ENCODE measurements at regions not wholly inside any gene's neighbourhood (a gene's known extent, or its start where the extent isn't known, plus 50 kb on each side); places are given as distances from the start of the nearest gene placed in this dataset.

DNA sequence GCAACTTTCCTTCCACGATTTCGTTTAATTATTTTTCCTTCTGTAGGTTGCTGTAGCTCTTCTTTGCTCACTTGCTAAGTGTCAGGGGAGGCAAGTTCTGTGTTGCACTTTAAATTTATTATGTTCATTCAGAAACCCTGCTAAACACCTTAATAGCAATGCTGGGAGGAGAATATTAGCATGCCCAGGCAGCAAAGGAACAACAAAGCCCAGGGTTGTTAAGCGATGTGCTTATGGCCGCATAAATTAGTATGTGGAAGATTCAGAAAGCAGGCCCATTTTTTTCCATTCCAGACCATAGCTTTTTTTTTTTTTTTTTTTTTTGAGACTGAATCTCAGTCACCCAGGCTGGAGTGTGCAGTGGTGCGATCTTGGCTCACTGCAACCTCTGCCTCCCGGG, 151.3 kb downstream of the BACH1 start:
- peaks cover 12% of the 10 kb centered on the region for H3K9me3 Mint-ChIP-seq
- H3K36me3 Mint-ChIP-seq (ENCODE audit: low read depth), result peaks cover 12% of the 10 kb centered on the region
- H3K4me1 Mint-ChIP-seq (ENCODE audit: low read depth), result peaks cover 13% of the 10 kb centered on the region
- DNase-seq (ENCODE audit: low spot score), result no peak
- intact Hi-C loops (cut with micrococcal nuclease), result no loop called here
- peak overlapping the region; percentile 69 for H3K27ac Mint-ChIP-seq
- no peak overlapping the region for H3K4me3 Mint-ChIP-seq (ENCODE audit: low read depth)
- H3K27me3 Mint-ChIP-seq (ENCODE audit: low read depth), result no peaks in the 10 kb centered on the region

DNA sequence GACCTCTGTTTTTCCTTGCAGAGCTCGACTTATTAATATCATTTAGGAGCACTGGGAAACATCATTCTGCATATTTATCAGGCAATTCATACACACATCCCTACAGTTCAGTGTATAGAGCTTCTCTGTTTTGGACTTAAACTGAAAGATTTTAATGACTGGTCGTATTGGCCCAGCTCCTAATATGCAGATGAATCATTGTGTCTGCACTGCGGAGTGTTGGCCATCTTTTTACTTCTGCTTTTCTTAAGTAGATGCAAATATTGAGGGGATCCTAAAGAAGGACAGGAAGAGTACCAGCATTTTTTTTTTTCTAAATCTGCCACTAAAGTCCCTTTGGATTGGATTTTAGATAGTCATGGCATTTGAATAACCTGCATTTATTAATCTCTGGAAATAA, 154.8 kb downstream of the BACH1 start:
- Mint-ChIP-seq H3K4me1 (ENCODE audit: low read depth) (peaks cover 13% of the 10 kb centered on the region), H3K27me3 (ENCODE audit: low read depth) (no peaks in the 10 kb centered on the region), H3K27ac (no peak overlapping the region), H3K9me3 (peaks cover 9% of the 10 kb centered on the region), H3K4me3 (ENCODE audit: low read depth) (no peak overlapping the region), H3K36me3 (ENCODE audit: low read depth) (peaks cover 9% of the 10 kb centered on the region)
- intact Hi-C loops (cut with micrococcal nuclease), result no loop called here
- no peak for DNase-seq (ENCODE audit: low spot score)

DNA sequence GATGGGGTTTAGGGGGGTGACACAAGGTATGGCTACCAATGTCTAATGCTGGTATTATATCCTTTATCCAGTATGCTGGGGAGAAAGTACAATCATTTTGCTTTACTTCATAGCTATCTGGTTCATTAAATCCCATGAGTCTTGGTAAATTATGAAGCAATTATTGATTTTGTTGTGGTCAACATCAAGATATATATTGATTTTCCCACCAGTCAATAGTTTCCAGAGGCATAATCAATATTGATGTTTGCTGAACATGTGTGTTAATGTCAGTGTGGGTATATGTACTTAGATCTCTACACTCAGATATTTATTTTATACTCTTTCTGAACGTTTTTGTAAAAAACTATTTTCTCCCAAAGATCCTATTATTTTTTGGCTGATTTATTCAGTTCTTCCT, 155.5 kb downstream of the BACH1 start:
- no peak overlapping the region for H3K4me3 Mint-ChIP-seq (ENCODE audit: low read depth)
- peaks cover 9% of the 10 kb centered on the region for H3K4me1 Mint-ChIP-seq (ENCODE audit: low read depth)
- peaks cover 3% of the 10 kb centered on the region for H3K9me3 Mint-ChIP-seq
- no peak for DNase-seq (ENCODE audit: low spot score)
- intact Hi-C loops (cut with micrococcal nuclease), result no loop called here
- H3K27ac Mint-ChIP-seq, result no peak overlapping the region
- peaks cover 3% of the 10 kb centered on the region for H3K36me3 Mint-ChIP-seq (ENCODE audit: low read depth)
- H3K27me3 Mint-ChIP-seq (ENCODE audit: low read depth), result no peaks in the 10 kb centered on the region

DNA sequence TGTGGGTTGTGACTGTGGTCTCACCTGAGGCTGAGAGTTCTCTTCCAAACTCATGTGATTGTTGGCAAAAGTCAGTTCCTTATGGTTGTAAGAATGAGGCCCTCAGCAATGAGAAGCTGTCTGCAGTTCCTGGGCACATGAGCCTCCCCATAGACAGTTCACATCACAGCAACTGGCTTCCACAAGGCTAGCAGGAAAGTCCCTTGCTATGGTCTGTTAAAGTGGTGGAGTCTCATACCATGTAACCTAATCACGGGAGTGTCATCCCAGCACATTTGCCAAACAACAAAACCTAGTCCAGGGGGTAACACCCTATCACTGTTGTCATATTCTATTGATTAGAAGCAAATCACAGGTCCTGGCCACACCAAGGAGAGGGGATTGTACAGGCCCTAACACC, 163.8 kb downstream of the BACH1 start:
- Mint-ChIP-seq H3K27me3 (ENCODE audit: low read depth) (no peaks in the 10 kb centered on the region), H3K9me3 (no peaks in the 10 kb centered on the region), H3K27ac (no peak overlapping the region), H3K4me3 (ENCODE audit: low read depth) (no peak overlapping the region), H3K4me1 (ENCODE audit: low read depth) (no peaks in the 10 kb centered on the region), H3K36me3 (ENCODE audit: low read depth) (no peaks in the 10 kb centered on the region)
- intact Hi-C loops (cut with micrococcal nuclease), result no loop called here
- DNase-seq (ENCODE audit: low spot score), result no peak

DNA sequence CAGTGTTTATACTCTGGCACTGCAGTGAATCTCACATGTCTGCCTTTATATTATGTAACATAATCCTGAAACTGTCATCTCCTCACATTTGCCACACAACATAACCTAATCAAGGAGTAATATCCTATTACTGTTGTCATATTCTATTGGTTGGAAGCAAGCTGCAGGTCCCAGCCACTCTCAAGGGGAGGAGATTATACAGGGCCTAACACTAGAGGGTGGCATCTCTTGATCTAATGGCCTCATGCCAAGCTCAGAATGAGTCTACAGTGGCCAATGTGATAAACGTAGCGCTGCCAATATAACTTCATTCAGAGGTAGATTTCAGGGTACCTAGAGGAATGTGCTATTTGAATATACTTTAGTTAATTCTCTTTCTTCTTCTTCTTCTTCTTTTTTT, 166.8 kb downstream of the BACH1 start:
- Mint-ChIP-seq H3K9me3 (no peaks in the 10 kb centered on the region), H3K4me3 (ENCODE audit: low read depth) (no peak overlapping the region), H3K27me3 (ENCODE audit: low read depth) (no peaks in the 10 kb centered on the region), H3K4me1 (ENCODE audit: low read depth) (no peaks in the 10 kb centered on the region), H3K36me3 (ENCODE audit: low read depth) (no peaks in the 10 kb centered on the region), H3K27ac (no peak overlapping the region)
- no peak for DNase-seq (ENCODE audit: low spot score)
- intact Hi-C loops (cut with micrococcal nuclease), result no loop called here

DNA sequence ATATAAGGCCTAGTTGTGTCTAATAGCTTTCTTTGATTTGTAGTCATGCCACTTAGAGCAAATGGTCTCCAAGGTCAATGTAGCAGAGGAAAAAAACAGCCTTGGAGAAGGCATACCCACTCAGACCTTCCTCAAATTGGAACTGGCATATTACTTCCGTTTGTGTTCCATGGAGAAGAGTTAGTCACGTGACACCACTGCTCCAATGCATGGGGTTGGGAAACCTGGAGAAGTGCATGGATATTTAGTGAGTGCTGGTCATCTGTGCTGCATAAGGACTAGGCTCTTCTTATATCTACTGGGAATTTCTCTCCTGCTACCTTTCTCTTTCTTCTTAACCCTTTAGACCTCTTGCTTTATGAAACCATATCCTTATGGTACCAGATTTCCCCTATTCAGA, 167.8 kb downstream of the BACH1 start:
- H3K36me3 Mint-ChIP-seq (ENCODE audit: low read depth), result no peaks in the 10 kb centered on the region
- H3K9me3 Mint-ChIP-seq, result no peaks in the 10 kb centered on the region
- no peaks in the 10 kb centered on the region for H3K27me3 Mint-ChIP-seq (ENCODE audit: low read depth)
- no peak overlapping the region for H3K4me3 Mint-ChIP-seq (ENCODE audit: low read depth)
- H3K27ac Mint-ChIP-seq, result no peak overlapping the region
- intact Hi-C loops (cut with micrococcal nuclease), result no loop called here
- H3K4me1 Mint-ChIP-seq (ENCODE audit: low read depth), result no peaks in the 10 kb centered on the region
- DNase-seq (ENCODE audit: low spot score), result no peak

DNA sequence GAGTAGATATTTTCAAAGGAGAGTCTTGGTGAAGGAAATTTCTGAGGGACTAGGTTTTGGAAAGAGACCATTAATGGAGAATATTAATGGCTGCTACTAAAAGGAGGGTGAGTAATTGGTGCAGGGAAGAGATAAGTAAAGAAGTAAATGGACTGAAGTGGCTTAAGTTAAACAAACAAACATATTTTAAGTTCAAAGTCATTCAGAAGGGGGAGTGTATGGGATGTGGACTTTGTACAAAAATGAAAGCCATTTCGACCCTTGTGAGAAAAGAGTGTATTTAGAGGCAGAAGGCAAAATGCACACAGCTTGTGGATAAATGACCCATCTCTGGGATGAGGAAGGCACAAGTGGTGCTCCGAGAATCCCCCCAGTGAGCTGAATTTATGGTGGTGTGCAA, 171.7 kb downstream of the BACH1 start:
- intact Hi-C loops (cut with micrococcal nuclease), result no loop called here
- DNase-seq (ENCODE audit: low spot score), result no peak
- no peaks in the 10 kb centered on the region for H3K27me3 Mint-ChIP-seq (ENCODE audit: low read depth)
- H3K9me3 Mint-ChIP-seq, result no peaks in the 10 kb centered on the region
- no peak overlapping the region for H3K4me3 Mint-ChIP-seq (ENCODE audit: low read depth)
- no peak overlapping the region for H3K27ac Mint-ChIP-seq
- H3K4me1 Mint-ChIP-seq (ENCODE audit: low read depth), result no peaks in the 10 kb centered on the region
- H3K36me3 Mint-ChIP-seq (ENCODE audit: low read depth), result no peaks in the 10 kb centered on the region

DNA sequence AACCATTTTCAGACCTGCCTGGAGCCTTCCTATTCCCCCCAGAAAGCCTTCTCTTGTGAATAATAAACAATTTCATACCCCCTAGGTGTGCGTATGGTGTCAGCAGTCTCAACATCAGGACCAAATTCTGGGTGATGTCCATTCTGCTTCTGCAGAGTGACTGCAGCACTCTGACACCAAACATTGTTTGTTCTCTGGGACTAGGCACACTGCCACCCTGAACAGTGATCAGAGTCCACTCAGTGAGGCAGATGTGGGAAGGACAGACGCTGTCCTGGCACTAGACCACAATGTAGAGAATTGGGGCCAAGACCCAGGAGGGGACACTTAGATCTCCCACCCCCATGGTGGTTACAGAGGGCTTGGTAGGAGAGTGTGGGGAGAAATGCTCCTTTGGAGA, 175.1 kb downstream of the BACH1 start:
- intact Hi-C loops (cut with micrococcal nuclease), result no loop called here
- no peaks in the 10 kb centered on the region for H3K27me3 Mint-ChIP-seq (ENCODE audit: low read depth)
- H3K4me1 Mint-ChIP-seq (ENCODE audit: low read depth), result peaks cover 5% of the 10 kb centered on the region
- H3K9me3 Mint-ChIP-seq, result no peaks in the 10 kb centered on the region
- no peaks in the 10 kb centered on the region for H3K36me3 Mint-ChIP-seq (ENCODE audit: low read depth)
- no peak overlapping the region for H3K27ac Mint-ChIP-seq
- DNase-seq (ENCODE audit: low spot score), result no peak
- no peak overlapping the region for H3K4me3 Mint-ChIP-seq (ENCODE audit: low read depth)

DNA sequence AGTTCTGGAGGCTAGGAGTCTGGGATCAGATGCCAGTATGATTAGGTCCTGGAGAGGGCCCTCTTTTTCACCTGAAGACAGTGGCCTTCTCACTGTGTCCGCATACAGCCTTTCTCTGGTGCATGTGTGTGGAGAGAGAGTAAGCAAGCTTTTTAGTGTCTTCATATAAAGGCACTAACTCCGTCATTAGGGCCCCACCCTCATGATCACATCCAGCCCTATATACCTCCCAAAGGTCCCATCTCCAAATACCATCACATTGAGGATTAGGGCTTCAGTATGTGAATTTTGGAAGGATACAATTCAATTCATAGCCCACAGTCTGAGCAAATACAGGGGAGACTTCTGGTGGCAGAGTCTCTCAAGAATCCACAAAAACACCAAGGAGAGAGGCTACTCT, 176.6 kb downstream of the BACH1 start:
- no peak overlapping the region for H3K4me3 Mint-ChIP-seq (ENCODE audit: low read depth)
- H3K27ac Mint-ChIP-seq, result no peak overlapping the region
- DNase-seq (ENCODE audit: low spot score), result no peak
- H3K9me3 Mint-ChIP-seq, result no peaks in the 10 kb centered on the region
- H3K4me1 Mint-ChIP-seq (ENCODE audit: low read depth), result peaks cover 5% of the 10 kb centered on the region
- H3K27me3 Mint-ChIP-seq (ENCODE audit: low read depth), result no peaks in the 10 kb centered on the region
- intact Hi-C loops (cut with micrococcal nuclease), result no loop called here
- H3K36me3 Mint-ChIP-seq (ENCODE audit: low read depth), result no peaks in the 10 kb centered on the region

DNA sequence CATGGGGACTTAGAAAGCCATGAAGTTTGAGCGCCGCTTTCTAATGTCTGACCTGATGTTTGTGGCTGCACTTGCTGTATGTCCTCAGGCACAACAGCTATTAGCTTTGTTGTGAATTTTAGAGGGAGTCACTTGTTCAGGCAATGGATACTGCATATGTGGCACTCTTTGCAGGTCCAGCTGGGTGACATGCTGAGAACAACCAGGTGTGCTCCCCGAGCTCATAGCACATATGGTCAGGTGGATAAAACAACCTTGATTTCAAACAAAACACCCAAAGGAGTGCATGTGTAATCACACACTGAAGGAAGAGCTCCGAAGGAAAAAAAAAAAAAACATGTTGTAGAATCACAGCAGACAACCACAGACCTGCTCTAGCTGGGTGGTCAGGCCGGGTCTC, 178.6 kb downstream of the BACH1 start:
- no peak for DNase-seq (ENCODE audit: low spot score)
- Mint-ChIP-seq H3K36me3 (ENCODE audit: low read depth) (no peaks in the 10 kb centered on the region), H3K4me1 (ENCODE audit: low read depth) (peaks cover 5% of the 10 kb centered on the region), H3K27ac (no peak overlapping the region), H3K4me3 (ENCODE audit: low read depth) (no peak overlapping the region), H3K9me3 (no peaks in the 10 kb centered on the region), H3K27me3 (ENCODE audit: low read depth) (no peaks in the 10 kb centered on the region)
- intact Hi-C loops (cut with micrococcal nuclease), result no loop called here

DNA sequence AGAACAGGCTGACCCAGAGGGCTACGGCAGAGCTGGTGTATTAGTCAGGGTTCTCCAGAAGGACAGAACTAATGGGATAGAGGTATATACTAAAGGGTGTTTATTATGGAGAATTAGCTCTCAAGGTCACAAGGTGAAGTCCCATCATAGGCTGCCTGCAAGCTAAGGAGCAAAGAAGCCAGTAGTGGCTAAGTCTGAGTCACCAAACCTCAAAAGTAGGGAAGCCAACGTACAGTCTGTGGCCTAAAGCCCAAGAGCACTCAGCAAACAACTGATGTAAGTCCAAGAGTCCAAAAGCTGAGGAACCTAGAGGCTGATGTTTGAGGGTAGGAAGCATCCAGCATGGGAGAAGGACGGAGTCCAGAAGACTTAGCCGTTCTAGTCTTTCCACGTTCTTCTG, 179.2 kb downstream of the BACH1 start:
- Mint-ChIP-seq H3K27ac (no peak overlapping the region), H3K27me3 (ENCODE audit: low read depth) (no peaks in the 10 kb centered on the region), H3K36me3 (ENCODE audit: low read depth) (no peaks in the 10 kb centered on the region), H3K4me1 (ENCODE audit: low read depth) (peaks cover 5% of the 10 kb centered on the region), H3K4me3 (ENCODE audit: low read depth) (no peak overlapping the region), H3K9me3 (no peaks in the 10 kb centered on the region)
- no peak for DNase-seq (ENCODE audit: low spot score)
- intact Hi-C loops (cut with micrococcal nuclease), result no loop called here

DNA sequence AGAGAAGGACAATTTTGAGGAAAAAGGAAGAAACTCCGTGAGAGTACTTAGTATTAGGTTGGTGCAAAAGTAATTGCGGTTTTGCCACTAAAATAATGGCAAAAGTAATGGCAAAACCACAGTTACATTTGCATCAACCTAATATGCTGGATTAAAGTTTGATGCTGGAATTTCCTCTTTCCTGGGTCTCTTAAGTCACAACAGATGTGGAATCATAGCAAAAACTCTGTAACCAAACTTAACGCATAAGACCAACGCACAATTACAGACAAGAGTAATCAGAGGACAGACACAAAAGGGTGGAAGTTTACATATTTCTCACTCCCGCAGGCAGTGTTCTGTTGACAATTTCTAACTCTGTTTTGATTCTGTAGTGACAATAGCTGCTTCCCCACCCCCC, 182.4 kb downstream of the BACH1 start:
- Mint-ChIP-seq H3K4me3 (ENCODE audit: low read depth) (no peak overlapping the region), H3K4me1 (ENCODE audit: low read depth) (peaks cover 5% of the 10 kb centered on the region), H3K27ac (no peak overlapping the region), H3K36me3 (ENCODE audit: low read depth) (no peaks in the 10 kb centered on the region), H3K27me3 (ENCODE audit: low read depth) (no peaks in the 10 kb centered on the region), H3K9me3 (peaks cover 9% of the 10 kb centered on the region)
- no peak for DNase-seq (ENCODE audit: low spot score)
- intact Hi-C loops (cut with micrococcal nuclease), result no loop called here

DNA sequence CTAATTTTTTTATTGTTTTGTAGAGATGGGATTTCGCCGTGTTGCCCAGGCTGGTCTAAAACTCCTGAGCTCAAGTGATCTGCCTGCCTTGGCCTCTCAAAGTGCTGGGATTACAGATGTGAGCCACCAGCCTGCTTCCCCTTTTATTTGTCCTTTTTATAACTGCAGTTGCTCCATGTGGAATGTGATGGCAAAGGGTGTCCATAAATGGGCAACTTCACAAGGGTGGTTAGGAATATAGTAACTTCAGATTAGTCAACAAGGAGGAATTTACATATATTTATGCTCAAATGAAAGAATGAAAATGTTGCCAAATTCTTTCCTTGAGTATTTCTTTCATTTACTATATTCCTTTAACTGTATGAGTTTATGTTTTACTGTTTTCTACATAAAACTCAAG, 182.9 kb downstream of the BACH1 start:
- intact Hi-C loops (cut with micrococcal nuclease), result no loop called here
- no peak overlapping the region for H3K4me3 Mint-ChIP-seq (ENCODE audit: low read depth)
- H3K4me1 Mint-ChIP-seq (ENCODE audit: low read depth), result peaks cover 5% of the 10 kb centered on the region
- peaks cover 9% of the 10 kb centered on the region for H3K9me3 Mint-ChIP-seq
- no peaks in the 10 kb centered on the region for H3K36me3 Mint-ChIP-seq (ENCODE audit: low read depth)
- no peak for DNase-seq (ENCODE audit: low spot score)
- H3K27me3 Mint-ChIP-seq (ENCODE audit: low read depth), result no peaks in the 10 kb centered on the region
- H3K27ac Mint-ChIP-seq, result no peak overlapping the region

DNA sequence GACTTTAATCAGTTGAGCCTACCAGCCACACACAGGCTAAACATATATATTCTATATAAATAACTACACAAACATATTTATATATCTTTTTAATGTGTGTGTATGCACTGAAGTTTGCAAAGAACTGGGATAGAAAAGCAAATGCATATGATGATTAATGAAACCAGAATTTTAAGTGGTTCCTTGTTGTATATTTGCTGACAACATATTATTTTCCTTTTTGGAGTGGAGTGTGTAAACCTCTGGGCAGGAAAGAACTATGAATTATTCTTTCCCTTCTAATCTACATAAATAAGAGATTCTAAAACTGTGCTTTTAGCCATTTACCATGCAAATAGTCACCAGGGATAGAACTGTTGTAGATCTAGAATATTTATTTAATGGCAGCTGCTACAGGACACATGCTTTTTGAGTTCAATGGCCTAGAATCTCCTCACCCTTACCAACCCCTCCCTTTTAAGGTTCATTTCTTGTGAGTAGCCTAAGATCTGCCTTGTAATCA, 187.6 kb downstream of the BACH1 start:
- Mint-ChIP-seq H3K4me1 (ENCODE audit: low read depth) (no peaks in the 10 kb centered on the region), H3K9me3 (peaks cover 9% of the 10 kb centered on the region), H3K4me3 (ENCODE audit: low read depth) (no peak overlapping the region), H3K27me3 (ENCODE audit: low read depth) (no peaks in the 10 kb centered on the region), H3K27ac (no peak overlapping the region), H3K36me3 (ENCODE audit: low read depth) (no peaks in the 10 kb centered on the region)
- intact Hi-C loops (cut with micrococcal nuclease), result no loop called here
- no peak for DNase-seq (ENCODE audit: low spot score)
